Naive thymus-derived CD8-positive, alpha-beta T cell (primary cell): ENCODE measurements at regions not wholly inside any gene's neighbourhood (a gene's known extent, or its start where the extent isn't known, plus 50 kb on each side); places are given as distances from the start of the nearest gene placed in this dataset.

Experiments used
- ATAC-seq, 2 donors: fragments of 150-1000 bp; cut with Tn5 transposase in 1 of 2; sonication (Bioruptor Pico), chemical (Tn5 transposase) in 1 of 2; 1 replicate in 1 of 2; 2 replicates in 1 of 2; pipeline ENCODE4 v1.10.0; 2021; ENCODE audit warnings: mild to moderate bottlenecking in 2 of 2, moderate library complexity in 2 of 2
- POLR2A ChIA-PET: fragments of 350-600 bp; sonication (Branson Sonifier 250); formaldehyde crosslinking; loops from one replicate; lab custom pipeline; 2021; ENCODE audit warnings: antibody characterized with exemption; lab: Charles Lee
- DNase-seq, 10 donors: peaks; one replicate each; pipeline versions ENCODE4 v3.0.0 to v3.0.0-alpha.2; 2020 to 2022
- H3K27ac Mint-ChIP-seq, 10 donors: one replicate each; pipeline ENCODE4 v1.8.0; 2020 to 2022; ENCODE audit warnings: mild to moderate bottlenecking in 10 of 10, mixed read lengths in 10 of 10, moderate library complexity in 4 of 10, inconsistent platforms in 1 of 10
- H3K27me3 Mint-ChIP-seq, 5 donors: one replicate each; pipeline ENCODE4 v1.8.0; 2021 to 2022; ENCODE audit warnings: mixed read lengths in 5 of 5
- H3K36me3 Mint-ChIP-seq, 3 donors: one replicate each; pipeline ENCODE4 v1.8.0; 2020 to 2022; ENCODE audit warnings: mixed read lengths in 3 of 3, mild to moderate bottlenecking in 2 of 3, inconsistent platforms in 1 of 3
- H3K4me1 Mint-ChIP-seq, 4 donors: one replicate each; pipeline ENCODE4 v1.8.0; 2021 to 2022; ENCODE audit warnings: mixed read lengths in 4 of 4
- H3K4me3 Mint-ChIP-seq, 10 donors: one replicate each; pipeline ENCODE4 v1.8.0; 2020 to 2022; ENCODE audit warnings: mild to moderate bottlenecking in 10 of 10, mixed read lengths in 10 of 10, moderate library complexity in 6 of 10, inconsistent platforms in 1 of 10
- H3K9me3 Mint-ChIP-seq, 9 donors: one replicate each; pipeline ENCODE4 v1.8.0; 2020 to 2022; ENCODE audit warnings: mixed read lengths in 9 of 9, mild to moderate bottlenecking in 3 of 9, inconsistent platforms in 1 of 9, moderate library complexity in 1 of 9

GRCh38 chr2:183250472-183250871 is 126.2 kb downstream of the NUP35 start:
- DNase-seq (no peak), ATAC-seq (no peak)
- H3K4me3 Mint-ChIP-seq: no peak overlapping the region
- H3K9me3 Mint-ChIP-seq: no peaks in the 10 kb centered on the region
- H3K4me1 Mint-ChIP-seq: peaks cover 0 to 1% (median 0%) of the 10 kb centered on the region in 4 donors
- H3K36me3 Mint-ChIP-seq: no peaks in the 10 kb centered on the region
- H3K27ac Mint-ChIP-seq: no peak overlapping the region
- POLR2A ChIA-PET: no interaction called here
- H3K27me3 Mint-ChIP-seq: peaks cover 0 to 9% (median 0%) of the 10 kb centered on the region in 5 donors

- ATAC-seq: no peak
- POLR2A ChIA-PET: no interaction called here
- DNase-seq: no peak
- Mint-ChIP-seq H3K27me3 (peaks cover 0 to 9% (median 0%) of the 10 kb centered on the region in 5 donors), H3K4me1 (peaks cover 0 to 1% (median 0%) of the 10 kb centered on the region in 4 donors), H3K9me3 (no peaks in the 10 kb centered on the region), H3K27ac (no peak overlapping the region), H3K36me3 (no peaks in the 10 kb centered on the region), H3K4me3 (no peak overlapping the region)
Measured at GRCh38 chr2:183253441-183254130, 129.3 kb downstream of the NUP35 start.

- Mint-ChIP-seq H3K4me3 (no peak overlapping the region), H3K4me1 (peaks cover 0 to 1% (median 0%) of the 10 kb centered on the region in 4 donors), H3K9me3 (no peaks in the 10 kb centered on the region), H3K27ac (no peak overlapping the region), H3K36me3 (no peaks in the 10 kb centered on the region), H3K27me3 (peaks cover 0 to 9% (median 0%) of the 10 kb centered on the region in 5 donors)
- POLR2A ChIA-PET: no interaction called here
- DNase-seq (no peak), ATAC-seq (no peak)
Measured at GRCh38 chr2:183255411-183255810, 131.2 kb downstream of the NUP35 start.

GRCh38 chr2:183259921-183260320 is 135.7 kb downstream of the NUP35 start:
- DNase-seq: no peak
- no peak for ATAC-seq
- H3K9me3 Mint-ChIP-seq: peaks cover 0 to 31% (median 8%) of the 10 kb centered on the region in 9 donors
- POLR2A ChIA-PET: no interaction called here
- peaks cover 0 to 5% (median 4%) of the 10 kb centered on the region in 3 donors for H3K36me3 Mint-ChIP-seq
- H3K27ac Mint-ChIP-seq: no peak overlapping the region
- no peak overlapping the region for H3K4me3 Mint-ChIP-seq
- peaks cover 0 to 1% (median 0%) of the 10 kb centered on the region in 5 donors for H3K27me3 Mint-ChIP-seq
- H3K4me1 Mint-ChIP-seq: no peaks in the 10 kb centered on the region

- no peaks in the 10 kb centered on the region for H3K4me1 Mint-ChIP-seq
- no peak overlapping the region for H3K4me3 Mint-ChIP-seq
- peaks cover 0 to 1% (median 0%) of the 10 kb centered on the region in 5 donors for H3K27me3 Mint-ChIP-seq
- POLR2A ChIA-PET: no interaction called here
- H3K27ac Mint-ChIP-seq: no peak overlapping the region
- peaks cover 0 to 32% (median 8%) of the 10 kb centered on the region in 9 donors for H3K9me3 Mint-ChIP-seq
- DNase-seq (no peak), ATAC-seq (no peak)
- peaks cover 0 to 6% (median 5%) of the 10 kb centered on the region in 3 donors for H3K36me3 Mint-ChIP-seq
Measured at GRCh38 chr2:183260527-183260926, 136.3 kb downstream of the NUP35 start.

- ATAC-seq (no peak), DNase-seq (no peak)
- H3K4me1 Mint-ChIP-seq: no peaks in the 10 kb centered on the region
- H3K36me3 Mint-ChIP-seq: peaks cover 0 to 7% (median 5%) of the 10 kb centered on the region in 3 donors
- H3K9me3 Mint-ChIP-seq: peaks cover 0 to 60% (median 8%) of the 10 kb centered on the region in 9 donors
- H3K27me3 Mint-ChIP-seq: peaks cover 0 to 1% (median 0%) of the 10 kb centered on the region in 5 donors
- POLR2A ChIA-PET: no interaction called here
- no peak overlapping the region for H3K27ac Mint-ChIP-seq
- H3K4me3 Mint-ChIP-seq: no peak overlapping the region
Measured at GRCh38 chr2:183264890-183265535, 140.8 kb downstream of the NUP35 start.

GRCh38 chr2:183267148-183267827 is 143.0 kb downstream of the NUP35 start:
- no peak for DNase-seq
- no peaks in the 10 kb centered on the region for H3K4me1 Mint-ChIP-seq

GRCh38 chr2:183269956-183270355 is 145.7 kb downstream of the NUP35 start:
- DNase-seq (no peak), ATAC-seq (no peak)
- Mint-ChIP-seq H3K27me3 (peaks cover 0 to 2% (median 0%) of the 10 kb centered on the region in 5 donors), H3K36me3 (peaks cover 0 to 5% (median 4%) of the 10 kb centered on the region in 3 donors), H3K4me1 (no peaks in the 10 kb centered on the region), H3K9me3 (peaks cover 0 to 39% (median 10%) of the 10 kb centered on the region in 9 donors), H3K27ac (no peak overlapping the region), H3K4me3 (no peak overlapping the region)
- POLR2A ChIA-PET: no interaction called here

More at GRCh38 chr2:183267148-183267827, 143.0 kb downstream of the NUP35 start:
- H3K27ac Mint-ChIP-seq: no peak overlapping the region
- H3K27me3 Mint-ChIP-seq: peaks cover 0 to 1% (median 0%) of the 10 kb centered on the region in 5 donors
- peaks cover 0 to 56% (median 10%) of the 10 kb centered on the region in 9 donors for H3K9me3 Mint-ChIP-seq
- POLR2A ChIA-PET: no interaction called here
- no peak overlapping the region for H3K4me3 Mint-ChIP-seq
- ATAC-seq: no peak
- H3K36me3 Mint-ChIP-seq: peaks cover 0 to 5% (median 4%) of the 10 kb centered on the region in 3 donors

- ATAC-seq (no peak), DNase-seq (no peak)
- peaks cover 0 to 3% (median 0%) of the 10 kb centered on the region in 9 donors for H3K9me3 Mint-ChIP-seq
- no peaks in the 10 kb centered on the region for H3K4me1 Mint-ChIP-seq
- no peak overlapping the region for H3K27ac Mint-ChIP-seq
- peaks cover 0 to 5% (median 0%) of the 10 kb centered on the region in 5 donors for H3K27me3 Mint-ChIP-seq
- H3K36me3 Mint-ChIP-seq: peaks cover 0 to 5% (median 0%) of the 10 kb centered on the region in 3 donors
- no peak overlapping the region for H3K4me3 Mint-ChIP-seq
- POLR2A ChIA-PET: no interaction called here
Measured at GRCh38 chr2:183283209-183283608, 159.0 kb downstream of the NUP35 start.

GRCh38 chr2:183284606-183285005 is 160.4 kb downstream of the NUP35 start:
- ATAC-seq: no peak

GRCh38 chr2:183291436-183291835 is 167.2 kb downstream of the NUP35 start:
- Mint-ChIP-seq H3K36me3 (peaks cover 0 to 8% (median 0%) of the 10 kb centered on the region in 3 donors), H3K27ac (no peak overlapping the region), H3K9me3 (peaks cover 0 to 12% (median 8%) of the 10 kb centered on the region in 9 donors), H3K27me3 (peaks cover 0 to 5% (median 0%) of the 10 kb centered on the region in 5 donors), H3K4me3 (no peak overlapping the region), H3K4me1 (peaks cover 0 to 1% (median 1%) of the 10 kb centered on the region in 4 donors)
- POLR2A ChIA-PET: no interaction called here
- no peak for DNase-seq
- no peak for ATAC-seq

More at GRCh38 chr2:183284606-183285005, 160.4 kb downstream of the NUP35 start:
- peaks cover 0 to 6% (median 0%) of the 10 kb centered on the region in 3 donors for H3K36me3 Mint-ChIP-seq
- no peak for DNase-seq
- H3K4me3 Mint-ChIP-seq: no peak overlapping the region
- POLR2A ChIA-PET: no interaction called here
- H3K27ac Mint-ChIP-seq: no peak overlapping the region
- no peaks in the 10 kb centered on the region for H3K4me1 Mint-ChIP-seq
- peaks cover 0 to 3% (median 0%) of the 10 kb centered on the region in 9 donors for H3K9me3 Mint-ChIP-seq
- peaks cover 0 to 4% (median 0%) of the 10 kb centered on the region in 5 donors for H3K27me3 Mint-ChIP-seq

- ATAC-seq (no peak), DNase-seq (no peak)
- Mint-ChIP-seq H3K27me3 (peaks cover 0 to 5% (median 0%) of the 10 kb centered on the region in 5 donors), H3K4me1 (peaks cover 0 to 1% (median 1%) of the 10 kb centered on the region in 4 donors), H3K4me3 (no peak overlapping the region), H3K9me3 (peaks cover 0 to 16% (median 8%) of the 10 kb centered on the region in 9 donors), H3K27ac (no peak overlapping the region), H3K36me3 (peaks cover 0 to 8% (median 0%) of the 10 kb centered on the region in 3 donors)
- POLR2A ChIA-PET: no interaction called here
Measured at GRCh38 chr2:183292028-183292427, 167.8 kb downstream of the NUP35 start.
